ENCODE measurements at regions not wholly inside any gene's neighbourhood (a gene's known extent, or its start where the extent isn't known, plus 50 kb on each side); places are given as distances from the start of the nearest gene placed in this dataset.

DNA sequence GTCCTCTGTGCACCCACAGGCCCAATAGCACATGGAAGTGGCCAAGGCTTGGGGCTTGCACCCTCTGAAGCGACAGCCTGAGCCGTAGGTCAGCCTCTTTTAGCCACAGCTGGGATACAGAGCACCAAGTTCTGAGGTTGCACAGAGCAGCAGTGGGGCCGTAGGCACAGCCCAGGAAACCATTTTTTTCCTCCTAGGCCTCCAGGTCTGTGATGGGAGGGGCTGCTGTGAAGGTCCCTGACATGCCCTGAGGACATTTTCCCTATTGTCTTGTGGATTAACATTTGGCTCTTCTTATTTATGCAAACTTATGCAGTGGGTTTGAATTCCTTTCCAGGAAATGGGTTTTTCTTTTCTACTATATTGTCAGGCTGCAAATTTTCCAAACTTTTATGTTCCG lies 878.7 kb upstream of the MAN1A1 start:
- Histone ChIP-seq H3K9ac (ENCODE audit: low read length) (no peak overlapping the region), H3K4me3 (ENCODE audit: low read length) (no peak overlapping the region), H3K9me3 (ENCODE audit: control insufficient read depth, low read depth, low read length) (no peaks in the 10 kb centered on the region), H3K27ac (ENCODE audit: low read length) (no peak overlapping the region), H3K36me3 (ENCODE audit: control insufficient read depth, low read depth, low read length) (no peaks in the 10 kb centered on the region), H3K4me1 (ENCODE audit: control insufficient read depth, low read depth, low read length) (no peaks in the 10 kb centered on the region), H3K27me3 (ENCODE audit: control insufficient read depth, insufficient read depth, low read length) (no peaks in the 10 kb centered on the region)

DNA sequence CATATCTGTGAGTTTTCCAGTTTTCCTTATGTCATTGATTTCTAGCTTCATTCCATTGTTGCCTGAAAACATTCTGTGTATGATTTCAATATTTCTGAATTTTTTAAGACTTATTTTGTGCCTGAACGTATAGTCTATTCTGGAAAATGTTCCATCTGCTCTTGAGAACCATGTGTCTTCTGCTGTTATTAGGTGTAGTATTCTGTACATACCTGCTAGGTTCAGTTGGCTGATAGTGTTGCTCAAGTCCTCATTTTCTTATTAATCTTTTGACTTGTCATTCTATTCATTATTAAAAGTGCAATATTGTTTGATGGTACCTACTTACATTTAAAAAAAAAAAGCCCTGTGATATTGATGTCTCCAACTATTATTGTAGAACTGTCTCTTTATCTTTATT lies 869.8 kb upstream of the MAN1A1 start:
- Histone ChIP-seq H3K4me3 (ENCODE audit: low read length) (no peak overlapping the region), H3K9me3 (ENCODE audit: control insufficient read depth, low read depth, low read length) (no peaks in the 10 kb centered on the region), H3K4me1 (ENCODE audit: control insufficient read depth, low read depth, low read length) (no peaks in the 10 kb centered on the region), H3K27me3 (ENCODE audit: control insufficient read depth, insufficient read depth, low read length) (no peaks in the 10 kb centered on the region), H3K9ac (ENCODE audit: low read length) (no peak overlapping the region), H3K36me3 (ENCODE audit: control insufficient read depth, low read depth, low read length) (no peaks in the 10 kb centered on the region), H3K27ac (ENCODE audit: low read length) (no peak overlapping the region)

GRCh38 chr6:120214088-120214499 lies 864.5 kb upstream of the MAN1A1 start:
- H3K27me3 ChIP-seq (ENCODE audit: control insufficient read depth, insufficient read depth, low read length): no peaks in the 10 kb centered on the region
- no peak overlapping the region for H3K9ac ChIP-seq (ENCODE audit: low read length)
- H3K27ac ChIP-seq (ENCODE audit: low read length): no peak overlapping the region
- H3K9me3 ChIP-seq (ENCODE audit: control insufficient read depth, low read depth, low read length): no peaks in the 10 kb centered on the region
- no peak overlapping the region for H3K4me3 ChIP-seq (ENCODE audit: low read length)
- no peaks in the 10 kb centered on the region for H3K36me3 ChIP-seq (ENCODE audit: control insufficient read depth, low read depth, low read length)
- H3K4me1 ChIP-seq (ENCODE audit: control insufficient read depth, low read depth, low read length): no peaks in the 10 kb centered on the region

DNA sequence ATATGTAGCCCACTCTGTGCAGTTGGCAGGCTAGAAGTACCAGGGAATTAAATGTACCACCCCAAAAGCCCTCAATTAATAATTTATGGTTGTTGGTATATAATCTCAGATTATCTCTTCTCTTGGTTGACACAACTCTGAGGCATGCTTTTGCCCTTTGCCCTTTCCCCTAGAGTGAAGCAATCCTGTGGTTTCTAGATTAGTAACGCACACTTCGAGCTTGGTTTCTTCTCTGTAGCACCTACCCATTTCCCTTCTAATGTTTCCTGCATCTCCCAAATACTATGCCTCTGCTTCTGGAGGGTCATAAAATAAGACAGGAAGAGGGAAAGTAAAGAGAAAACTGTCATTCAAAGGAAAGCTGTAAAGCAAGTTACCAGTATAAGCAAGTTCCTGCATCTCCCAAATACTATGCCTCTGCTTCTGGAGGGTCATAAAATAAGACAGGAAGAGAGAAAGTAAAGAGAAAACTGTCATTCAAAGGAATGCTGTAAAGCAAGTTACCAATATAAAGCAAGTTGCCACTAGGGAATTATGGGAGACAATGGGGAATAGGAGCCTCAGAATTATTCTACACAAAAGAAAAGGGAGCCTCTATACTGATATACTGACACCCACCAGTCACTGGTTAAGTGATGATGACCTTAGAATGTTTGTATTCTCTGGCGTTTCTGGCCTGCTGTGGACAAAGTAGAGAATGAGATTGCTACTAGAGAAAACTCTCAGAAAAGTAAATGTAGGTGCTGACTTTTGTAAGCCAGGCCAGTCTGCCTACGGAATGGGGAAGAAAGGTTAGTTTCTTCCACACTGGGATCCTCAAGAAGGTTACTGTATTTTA lies 862.6 kb upstream of the MAN1A1 start:
- Histone ChIP-seq H3K36me3 (ENCODE audit: control insufficient read depth, low read depth, low read length) (no peaks in the 10 kb centered on the region), H3K27ac (ENCODE audit: low read length) (no peak overlapping the region), H3K4me3 (ENCODE audit: low read length) (no peak overlapping the region), H3K9ac (ENCODE audit: low read length) (no peak overlapping the region), H3K9me3 (ENCODE audit: control insufficient read depth, low read depth, low read length) (no peaks in the 10 kb centered on the region), H3K4me1 (ENCODE audit: control insufficient read depth, low read depth, low read length) (no peaks in the 10 kb centered on the region), H3K27me3 (ENCODE audit: control insufficient read depth, insufficient read depth, low read length) (no peaks in the 10 kb centered on the region)

DNA sequence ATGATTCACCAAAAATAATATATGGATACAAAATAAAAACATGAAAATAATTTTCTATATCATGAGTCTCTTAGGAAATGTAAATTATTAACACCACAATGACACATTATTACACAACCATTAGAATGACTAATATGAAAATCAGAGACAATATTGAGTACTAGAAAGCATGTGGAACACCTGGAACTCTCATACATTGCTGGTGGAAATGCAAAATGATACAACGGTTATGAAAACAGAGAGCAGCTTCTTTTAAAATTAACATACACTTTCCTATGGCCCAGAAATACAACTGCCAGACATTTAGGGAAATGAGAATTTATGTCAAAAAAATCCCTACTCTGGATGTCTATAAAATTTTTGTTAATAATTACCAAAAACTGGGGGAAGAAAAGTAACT lies 853.3 kb upstream of the MAN1A1 start:
- H3K9ac ChIP-seq (ENCODE audit: low read length): no peak overlapping the region
- H3K27me3 ChIP-seq (ENCODE audit: control insufficient read depth, insufficient read depth, low read length): no peaks in the 10 kb centered on the region
- H3K36me3 ChIP-seq (ENCODE audit: control insufficient read depth, low read depth, low read length): no peaks in the 10 kb centered on the region
- no peak overlapping the region for H3K27ac ChIP-seq (ENCODE audit: low read length)
- no peaks in the 10 kb centered on the region for H3K9me3 ChIP-seq (ENCODE audit: control insufficient read depth, low read depth, low read length)
- H3K4me1 ChIP-seq (ENCODE audit: control insufficient read depth, low read depth, low read length): peaks cover 3% of the 10 kb centered on the region
- H3K4me3 ChIP-seq (ENCODE audit: low read length): no peak overlapping the region

DNA sequence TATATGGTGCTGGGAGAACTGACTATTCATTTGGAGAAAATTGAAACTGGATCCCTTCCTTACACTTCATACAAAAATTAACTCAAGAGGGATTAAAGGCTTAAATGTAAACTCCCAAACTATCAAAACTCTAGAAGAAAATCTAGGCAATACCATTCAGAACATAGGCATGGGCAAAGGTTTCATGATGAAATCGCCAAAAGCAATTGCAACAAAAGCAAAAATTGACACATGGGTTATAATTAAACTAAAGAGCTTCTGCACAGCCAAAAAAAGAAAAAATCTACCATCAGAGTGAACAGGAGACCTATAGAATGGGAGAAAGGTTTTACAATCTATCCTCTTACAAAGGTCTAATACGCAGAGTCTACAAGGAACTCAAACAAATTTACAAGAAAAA lies 851.3 kb upstream of the MAN1A1 start:
- H3K36me3 ChIP-seq (ENCODE audit: control insufficient read depth, low read depth, low read length): no peaks in the 10 kb centered on the region
- H3K9me3 ChIP-seq (ENCODE audit: control insufficient read depth, low read depth, low read length): no peaks in the 10 kb centered on the region
- no peak overlapping the region for H3K4me3 ChIP-seq (ENCODE audit: low read length)
- H3K9ac ChIP-seq (ENCODE audit: low read length): no peak overlapping the region
- no peak overlapping the region for H3K27ac ChIP-seq (ENCODE audit: low read length)
- no peaks in the 10 kb centered on the region for H3K27me3 ChIP-seq (ENCODE audit: control insufficient read depth, insufficient read depth, low read length)
- peaks cover 3% of the 10 kb centered on the region for H3K4me1 ChIP-seq (ENCODE audit: control insufficient read depth, low read depth, low read length)

DNA sequence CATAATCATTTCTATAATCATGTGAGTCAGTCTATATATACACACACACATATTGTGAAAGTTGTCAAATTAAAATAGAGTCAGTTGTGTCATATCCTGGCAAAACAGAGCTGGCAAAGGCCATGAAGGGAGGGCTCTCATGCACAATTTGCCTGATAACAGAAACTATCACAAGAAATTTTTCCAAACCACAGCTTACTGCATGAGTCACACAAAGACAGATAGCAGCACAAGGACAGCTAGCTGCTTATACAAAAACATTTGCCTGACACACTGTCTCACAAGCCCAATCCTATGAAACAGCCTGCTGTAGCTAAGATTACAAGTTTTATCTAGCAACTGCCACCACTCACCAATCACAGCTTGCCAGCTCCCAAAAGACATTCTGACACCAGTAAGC lies 848.5 kb upstream of the MAN1A1 start:
- H3K27me3 ChIP-seq (ENCODE audit: control insufficient read depth, insufficient read depth, low read length): no peaks in the 10 kb centered on the region
- no peaks in the 10 kb centered on the region for H3K9me3 ChIP-seq (ENCODE audit: control insufficient read depth, low read depth, low read length)
- no peak overlapping the region for H3K4me3 ChIP-seq (ENCODE audit: low read length)
- no peak overlapping the region for H3K9ac ChIP-seq (ENCODE audit: low read length)
- H3K27ac ChIP-seq (ENCODE audit: low read length): no peak overlapping the region
- H3K4me1 ChIP-seq (ENCODE audit: control insufficient read depth, low read depth, low read length): peaks cover 15% of the 10 kb centered on the region
- no peaks in the 10 kb centered on the region for H3K36me3 ChIP-seq (ENCODE audit: control insufficient read depth, low read depth, low read length)

DNA sequence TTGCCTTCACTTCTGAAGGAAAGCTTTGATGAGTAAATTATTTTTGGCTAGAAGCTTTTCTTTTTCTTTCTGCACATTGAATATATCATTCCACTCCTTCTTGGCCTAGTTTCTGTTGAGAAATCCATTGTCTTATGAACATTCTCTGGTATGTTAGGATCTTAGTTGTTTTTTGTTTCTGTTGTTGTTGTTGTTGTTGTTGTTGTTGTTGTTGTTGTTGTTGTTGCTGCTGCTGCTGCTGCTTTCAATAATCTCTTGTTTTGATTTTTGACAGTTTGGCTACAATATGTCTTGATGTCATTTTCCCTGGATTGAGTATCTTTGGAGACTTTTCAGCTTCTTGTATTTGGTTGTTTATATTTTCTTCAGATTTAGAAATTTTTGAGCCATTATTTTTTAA lies 836.5 kb upstream of the MAN1A1 start:
- H3K36me3 ChIP-seq (ENCODE audit: control insufficient read depth, low read depth, low read length): no peaks in the 10 kb centered on the region
- no peak overlapping the region for H3K27ac ChIP-seq (ENCODE audit: low read length)
- H3K9me3 ChIP-seq (ENCODE audit: control insufficient read depth, low read depth, low read length): no peaks in the 10 kb centered on the region
- no peaks in the 10 kb centered on the region for H3K4me1 ChIP-seq (ENCODE audit: control insufficient read depth, low read depth, low read length)
- H3K27me3 ChIP-seq (ENCODE audit: control insufficient read depth, insufficient read depth, low read length): no peaks in the 10 kb centered on the region
- H3K9ac ChIP-seq (ENCODE audit: low read length): no peak overlapping the region
- no peak overlapping the region for H3K4me3 ChIP-seq (ENCODE audit: low read length)

GRCh38 chr6:120173250-120173649 lies 823.7 kb upstream of the MAN1A1 start:
- no peak overlapping the region for H3K9ac ChIP-seq (ENCODE audit: low read length)
- no peaks in the 10 kb centered on the region for H3K9me3 ChIP-seq (ENCODE audit: control insufficient read depth, low read depth, low read length)
- H3K36me3 ChIP-seq (ENCODE audit: control insufficient read depth, low read depth, low read length): no peaks in the 10 kb centered on the region
- no peak overlapping the region for H3K4me3 ChIP-seq (ENCODE audit: low read length)
- H3K4me1 ChIP-seq (ENCODE audit: control insufficient read depth, low read depth, low read length): no peaks in the 10 kb centered on the region
- no peak overlapping the region for H3K27ac ChIP-seq (ENCODE audit: low read length)
- no peaks in the 10 kb centered on the region for H3K27me3 ChIP-seq (ENCODE audit: control insufficient read depth, insufficient read depth, low read length)

DNA sequence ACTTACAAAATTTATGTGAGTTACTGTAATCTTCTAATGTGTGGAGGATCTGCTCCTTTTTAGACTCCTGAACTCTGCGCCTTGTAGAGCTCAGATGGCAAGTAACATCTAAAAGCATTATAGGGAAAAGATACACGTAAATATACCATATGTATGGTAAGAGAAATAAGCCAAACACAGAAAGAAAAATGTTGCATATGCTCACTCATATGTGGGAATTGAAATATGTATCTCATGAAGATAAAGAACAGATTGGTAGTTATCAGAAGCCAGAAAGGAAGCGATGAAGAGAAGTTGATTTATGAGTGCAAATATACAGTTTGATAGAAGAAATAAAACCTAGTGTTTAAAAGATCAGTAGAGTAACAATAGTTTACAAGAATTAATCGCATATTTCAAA lies 815.0 kb upstream of the MAN1A1 start:
- H3K4me1 ChIP-seq (ENCODE audit: control insufficient read depth, low read depth, low read length): no peaks in the 10 kb centered on the region
- H3K4me3 ChIP-seq (ENCODE audit: low read length): no peak overlapping the region
- no peak overlapping the region for H3K27ac ChIP-seq (ENCODE audit: low read length)

DNA sequence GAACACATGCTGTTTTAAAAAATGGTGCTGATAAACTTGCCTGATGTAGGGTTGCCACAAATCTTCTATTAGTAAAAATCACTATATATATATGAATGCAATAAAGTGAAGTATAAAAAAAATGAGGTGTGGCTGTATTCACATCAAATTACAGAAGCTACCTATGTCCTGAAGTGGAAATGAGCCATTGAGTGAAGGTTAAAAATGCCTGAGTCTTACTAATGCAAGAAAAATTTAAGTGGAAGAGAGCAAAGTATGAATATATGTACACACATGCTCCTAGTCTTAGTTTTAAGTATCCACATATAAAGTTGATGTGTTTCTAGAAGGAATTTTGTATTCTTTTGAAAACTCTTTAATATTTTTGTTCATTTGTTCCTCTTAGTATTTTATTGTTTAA lies 808.3 kb upstream of the MAN1A1 start:
- Histone ChIP-seq H3K27me3 (ENCODE audit: control insufficient read depth, insufficient read depth, low read length) (no peaks in the 10 kb centered on the region), H3K27ac (ENCODE audit: low read length) (no peak overlapping the region), H3K4me1 (ENCODE audit: control insufficient read depth, low read depth, low read length) (no peaks in the 10 kb centered on the region), H3K9ac (ENCODE audit: low read length) (no peak overlapping the region), H3K9me3 (ENCODE audit: control insufficient read depth, low read depth, low read length) (no peaks in the 10 kb centered on the region), H3K36me3 (ENCODE audit: control insufficient read depth, low read depth, low read length) (no peaks in the 10 kb centered on the region), H3K4me3 (ENCODE audit: low read length) (no peak overlapping the region)

More for the DNA sequence above, 815.0 kb upstream of the MAN1A1 start:
- Histone ChIP-seq H3K9me3 (ENCODE audit: control insufficient read depth, low read depth, low read length) (no peaks in the 10 kb centered on the region), H3K36me3 (ENCODE audit: control insufficient read depth, low read depth, low read length) (no peaks in the 10 kb centered on the region), H3K9ac (ENCODE audit: low read length) (no peak overlapping the region), H3K27me3 (ENCODE audit: control insufficient read depth, insufficient read depth, low read length) (no peaks in the 10 kb centered on the region)
